Heart right ventricle (tissue), 16 donors: ENCODE measurements at regions not wholly inside any gene's neighbourhood (a gene's known extent, or its start where the extent isn't known, plus 50 kb on each side); places are given as distances from the start of the nearest gene placed in this dataset.

Source experiments
- ATAC-seq, 8 donors: fragments of 200-7000 bp; cut with Tn5 transposase; one replicate each; pipeline ENCODE4 v1.9.1; 2020; ENCODE audit warnings: mild to moderate bottlenecking in 8 of 8, moderate library complexity in 8 of 8, moderate number of reproducible peaks in 1 of 8
- DNase-seq, 2 donors: peaks; one replicate each; pipeline ENCODE4 v3.0.0-alpha.2; 2020
- H3K27ac ChIP-seq, 10 donors: fragments of 200-600 bp; sonication (generic) in 2 of 10; one replicate each; pipeline versions ENCODE4 v1.5.0 to v1.8.0; 2020 to 2022; ENCODE audit warnings: mild to moderate bottlenecking in 3 of 10
- H3K27me3 ChIP-seq, 7 donors: fragments of 200-600 bp; one replicate each; pipeline ENCODE4 v1.8.0; 2021 to 2022; ENCODE audit warnings: mild to moderate bottlenecking in 2 of 7
- H3K36me3 ChIP-seq, 9 donors: fragments of 200-600 bp; sonication (generic) in 1 of 9; one replicate each; pipeline versions ENCODE4 v1.5.0 to v1.8.0; 2020 to 2022; ENCODE audit warnings: mild to moderate bottlenecking in 2 of 9
- H3K4me1 ChIP-seq, 9 donors: fragments of 200-600 bp; sonication (generic) in 1 of 9; one replicate each; pipeline versions ENCODE4 v1.5.0 to v1.8.0; 2020 to 2022; ENCODE audit warnings: mild to moderate bottlenecking in 4 of 9
- H3K4me3 ChIP-seq, 10 donors: fragments of 200-600 bp; sonication (generic) in 2 of 10; one replicate each; pipeline versions ENCODE4 v1.5.0 to v1.8.0; 2020 to 2022; ENCODE audit warnings: mild to moderate bottlenecking in 7 of 10, moderate library complexity in 2 of 10
- H3K9me3 ChIP-seq, 11 donors: fragments of 200-600 bp in 10 of 11; sonication (generic) in 2 of 11; one replicate each; pipeline versions ENCODE4 v1.5.0 to v1.8.0; 2013 to 2022; ENCODE audit warnings: mild to moderate bottlenecking in 2 of 11, control low read depth in 1 of 11, moderate library complexity in 1 of 11
- WGBS, 2 donors: extraction: QIAGEN DNeasy Blood & Tissue Kit; methylation state at CpG; one replicate each; pipeline ENCODE4 v1.1.7; 2013; ENCODE audit warnings: inconsistent platforms in 1 of 2; 5-methylcytosine and 5-hydroxymethylcytosine counted together
- intact Hi-C, 10 donors: fragments of 100-400 bp; cut with DNase I; formaldehyde crosslinking; loops; one replicate each; pipeline versions ENCODE4 v1.11.1 to v1.14.2; 2022
- TF ChIP-seq, protein P1 (sequence below), 9 donors: fragments of 200-600 bp; sonication (generic) in 2 of 9; IDR thresholded peaks; one replicate each; pipeline versions ENCODE4 v1.5.0 to v1.8.0; 2021 to 2022; ENCODE audit warnings: antibody characterized with exemption in 9 of 9, mild to moderate bottlenecking in 5 of 9, moderate library complexity in 1 of 9
- donor health status: Arrhythmogenic right ventricular cardiomyopathy.
- donor health status: ischemic (EF 13 %, LVEDD 7.1; RV severe dilation, severe dysfunction).
- donor health status: healthy with polysubstance abuse.
- donor health status: DM: no; HTN: yes; CAD: no.
- donor health status: DM: no; HTN: no; CAD: no.
- donor health status: ischemic (EF 25% LVEDD 6.9; RV normal size, moderate dysfunction).
- donor health status: ischemic (EF 25% LVEDD 5.7; RV mildly dilated, moderate dysfunction).
- donor health status: healthy.
- donor health status: DM: yes; HTN: yes; CAD: no.
- donor health status: Ischemic cardiomyopathy.
- donor health status: ischemic (EF 35%, LVEDD 5.7; RV mildly dilated, moderate dysfunction).
- donor health status: nonischemic (EF 11% LVEDD 7.7; RV severe dilation, severe dysfunction).
- donor health status: DM: yes; HTN: yes; CAD: no.
- donor health status: PGD.
- donor health status: ischemic (EF 29% LVEDD 5.4; RV normal size, mild dysfunction).
- donor health status: nonischemic (EF 23%, LVEDD 6.1; RV moderate dilation, normal function).

- intact Hi-C loops = no loop called here
- H3K27me3 ChIP-seq = peaks cover 0 to 55% (median 0%) of the 10 kb centered on the region in 7 donors
- DNase-seq (peak in 1 of 2 donors; percentile 46), ATAC-seq (peak; percentile 69 to 99 (median 88))
- TF ChIP-seq, protein P1, sequence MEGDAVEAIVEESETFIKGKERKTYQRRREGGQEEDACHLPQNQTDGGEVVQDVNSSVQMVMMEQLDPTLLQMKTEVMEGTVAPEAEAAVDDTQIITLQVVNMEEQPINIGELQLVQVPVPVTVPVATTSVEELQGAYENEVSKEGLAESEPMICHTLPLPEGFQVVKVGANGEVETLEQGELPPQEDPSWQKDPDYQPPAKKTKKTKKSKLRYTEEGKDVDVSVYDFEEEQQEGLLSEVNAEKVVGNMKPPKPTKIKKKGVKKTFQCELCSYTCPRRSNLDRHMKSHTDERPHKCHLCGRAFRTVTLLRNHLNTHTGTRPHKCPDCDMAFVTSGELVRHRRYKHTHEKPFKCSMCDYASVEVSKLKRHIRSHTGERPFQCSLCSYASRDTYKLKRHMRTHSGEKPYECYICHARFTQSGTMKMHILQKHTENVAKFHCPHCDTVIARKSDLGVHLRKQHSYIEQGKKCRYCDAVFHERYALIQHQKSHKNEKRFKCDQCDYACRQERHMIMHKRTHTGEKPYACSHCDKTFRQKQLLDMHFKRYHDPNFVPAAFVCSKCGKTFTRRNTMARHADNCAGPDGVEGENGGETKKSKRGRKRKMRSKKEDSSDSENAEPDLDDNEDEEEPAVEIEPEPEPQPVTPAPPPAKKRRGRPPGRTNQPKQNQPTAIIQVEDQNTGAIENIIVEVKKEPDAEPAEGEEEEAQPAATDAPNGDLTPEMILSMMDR (IDR thresholded peaks at IDR 0.05) = no peak
- no peak overlapping the region for H3K27ac ChIP-seq
- no peaks in the 10 kb centered on the region for H3K36me3 ChIP-seq
- no peak overlapping the region for H3K4me3 ChIP-seq
- peaks cover 0 to 36% (median 3%) of the 10 kb centered on the region in 11 donors for H3K9me3 ChIP-seq
- H3K4me1 ChIP-seq = peaks cover 0 to 10% (median 0%) of the 10 kb centered on the region in 9 donors
- WGBS, 2 donors = 41 to 55% methylated on average over 1 of the region's 1 CpG
Measured at GRCh38 chr9:88852794-88853193, 138.5 kb upstream of the S1PR3 start.

DNA sequence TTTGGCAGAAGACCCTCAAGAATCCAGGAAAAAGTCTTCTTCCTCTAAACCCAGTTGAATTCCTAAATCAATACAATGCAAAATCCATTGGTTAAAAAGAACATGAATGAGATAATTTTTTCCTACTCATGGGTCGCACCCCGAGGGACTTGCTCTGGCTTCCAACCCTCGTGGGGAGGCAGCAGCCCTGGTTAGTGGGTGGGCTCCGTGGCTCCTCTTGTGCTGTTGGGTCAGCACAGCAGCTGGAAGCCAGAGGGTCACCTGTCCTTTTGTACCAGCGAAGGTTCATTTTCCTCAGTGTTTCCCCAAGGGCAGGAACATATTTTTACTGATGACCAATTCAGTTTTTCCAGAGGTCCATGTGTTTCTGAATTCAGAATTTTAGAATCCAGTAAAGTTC lies 120.6 kb upstream of the S1PR3 start:
- ATAC-seq = no peak
- peaks cover 0 to 4% (median 0%) of the 10 kb centered on the region in 7 donors for H3K27me3 ChIP-seq
- H3K36me3 ChIP-seq = no peaks in the 10 kb centered on the region
- TF ChIP-seq, protein P1 (IDR thresholded peaks at IDR 0.05) = no peak
- peaks cover 5 to 35% (median 18%) of the 10 kb centered on the region in 9 donors for H3K4me1 ChIP-seq
- intact Hi-C loops = loop anchor here in 5 of 10 donors (5.0 to 10.0 kb wide), 9 partner anchors 63 to 276 kb away; partner anchors contain the start of gene S1PR3 (in 3 of the 5)
- 76 to 88% methylated on average over 5 of the region's 5 CpGs for WGBS, 2 donors
- DNase-seq = peak in 1 of 2 donors; percentile 42
- no peak overlapping the region for H3K27ac ChIP-seq
- H3K4me3 ChIP-seq = no peak overlapping the region
- H3K9me3 ChIP-seq = peaks cover 0 to 23% (median 5%) of the 10 kb centered on the region in 11 donors

GRCh38 chr9:88871669-88872068 lies 119.6 kb upstream of the S1PR3 start:
- H3K9me3 ChIP-seq = peaks cover 0 to 20% (median 0%) of the 10 kb centered on the region in 11 donors
- ATAC-seq (peak in 2 of 8 donors; percentile 20 to 53), DNase-seq (no peak)
- TF ChIP-seq, protein P1 (IDR thresholded peaks at IDR 0.05) = no peak
- peak overlapping the region; percentile 5 to 74 (median 60) for H3K27ac ChIP-seq
- no peaks in the 10 kb centered on the region for H3K36me3 ChIP-seq
- H3K4me3 ChIP-seq = no peak overlapping the region
- intact Hi-C loops = loop anchor here in 5 of 10 donors (5.0 to 10.0 kb wide), 9 partner anchors 64 to 277 kb away; partner anchors contain the start of gene S1PR3 (in 3 of the 5)
- H3K4me1 ChIP-seq = peaks cover 5 to 35% (median 18%) of the 10 kb centered on the region in 9 donors
- WGBS, 2 donors = 73 to 81% methylated on average over 8 of the region's 8 CpGs
- H3K27me3 ChIP-seq = no peaks in the 10 kb centered on the region

DNA sequence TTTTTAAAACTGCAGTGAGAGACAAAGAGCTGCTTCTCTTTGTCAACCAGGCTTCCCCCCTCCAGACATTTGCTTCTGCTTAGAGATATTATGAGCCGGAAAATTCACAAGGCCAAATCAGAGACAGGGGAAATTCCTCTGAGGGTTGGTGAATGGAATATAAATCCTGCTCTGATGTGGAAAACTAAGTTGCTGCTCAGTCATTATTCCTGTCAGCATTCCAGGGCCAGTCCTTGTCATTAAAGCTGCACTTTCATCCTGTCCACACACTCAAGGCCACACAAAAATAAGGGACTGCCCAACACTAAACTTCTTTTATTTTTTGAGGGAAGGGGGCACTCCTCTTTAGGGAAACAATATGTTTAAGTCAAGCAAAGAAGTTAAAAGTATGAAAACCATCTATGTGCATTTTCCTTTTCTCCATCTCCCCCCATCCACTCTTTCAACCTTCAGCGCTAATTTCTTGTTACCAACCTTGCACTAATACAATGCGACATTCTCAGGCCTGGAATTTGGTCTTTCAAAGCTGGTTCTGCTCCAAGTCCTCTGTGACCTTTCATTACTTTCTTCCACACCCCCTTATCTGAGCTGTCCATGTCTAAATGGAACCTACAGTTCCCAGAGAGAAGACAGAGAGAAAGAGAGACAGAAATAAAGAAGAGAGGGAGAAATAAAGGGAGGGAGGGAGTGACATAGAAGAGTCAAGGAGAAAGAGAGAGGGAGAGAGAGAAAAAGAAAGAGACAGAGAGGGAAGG lies 118.9 kb upstream of the S1PR3 start:
- 23 to 26% methylated on average over 3 of the region's 3 CpGs for WGBS, 2 donors

More for the DNA sequence above, 118.9 kb upstream of the S1PR3 start:
- DNase-seq (peak in 1 of 2 donors; percentile 19), ATAC-seq (peak; percentile 40 to 87 (median 70))
- Histone ChIP-seq H3K27me3 (no peaks in the 10 kb centered on the region), H3K4me1 (peaks cover 5 to 35% (median 18%) of the 10 kb centered on the region in 9 donors), H3K4me3 (no peak overlapping the region), H3K36me3 (no peaks in the 10 kb centered on the region), H3K27ac (peak overlapping the region; percentile 5 to 74 (median 62)), H3K9me3 (peaks cover 0 to 20% (median 0%) of the 10 kb centered on the region in 11 donors)
- intact Hi-C loops = loop anchor here in 5 of 10 donors (5.0 to 10.0 kb wide), 9 partner anchors 65 to 278 kb away; partner anchors contain the start of gene S1PR3 (in 3 of the 5)
- TF ChIP-seq, protein P1 (IDR thresholded peaks at IDR 0.05) = no peak
